ENCODE measurements at regions not wholly inside any gene's neighbourhood (a gene's known extent, or its start where the extent isn't known, plus 50 kb on each side); places are given as distances from the start of the nearest gene placed in this dataset.

GRCh38 chr4:108270466-108271450 is 102.0 kb upstream of the LEF1 start:
- no peak for DNase-seq

GRCh38 chr4:108264693-108265092 is 96.0 kb upstream of the LEF1 start:
- DNase-seq, result no peak

- DNase-seq, result no peak
Measured at GRCh38 chr4:108263057-108263456, 94.3 kb upstream of the LEF1 start.

DNA sequence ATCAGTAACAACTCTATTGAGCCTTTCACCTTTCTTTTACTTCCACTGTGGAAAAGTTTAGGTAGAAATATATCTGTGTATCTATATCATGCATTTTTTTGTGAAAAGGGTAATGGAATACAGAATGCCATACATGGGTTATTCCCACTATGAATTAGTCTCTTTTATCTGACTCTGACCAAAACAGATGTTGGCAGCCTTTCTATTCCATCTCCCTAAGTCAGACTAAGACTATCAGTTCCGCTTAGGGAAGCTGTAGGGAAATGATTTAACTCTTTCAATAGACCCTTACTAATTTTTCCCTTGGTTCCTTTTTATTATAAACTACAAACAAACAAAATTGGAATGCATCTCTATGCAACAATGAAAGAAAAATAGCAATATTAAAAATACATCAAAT is 92.3 kb upstream of the LEF1 start:
- DNase-seq, result peak in 1 of 2 experiments; percentile 15

GRCh38 chr4:108256538-108256937 is 87.8 kb upstream of the LEF1 start:
- no peak for DNase-seq

GRCh38 chr4:108255203-108255747 is 86.5 kb upstream of the LEF1 start:
- no peak for DNase-seq

DNA sequence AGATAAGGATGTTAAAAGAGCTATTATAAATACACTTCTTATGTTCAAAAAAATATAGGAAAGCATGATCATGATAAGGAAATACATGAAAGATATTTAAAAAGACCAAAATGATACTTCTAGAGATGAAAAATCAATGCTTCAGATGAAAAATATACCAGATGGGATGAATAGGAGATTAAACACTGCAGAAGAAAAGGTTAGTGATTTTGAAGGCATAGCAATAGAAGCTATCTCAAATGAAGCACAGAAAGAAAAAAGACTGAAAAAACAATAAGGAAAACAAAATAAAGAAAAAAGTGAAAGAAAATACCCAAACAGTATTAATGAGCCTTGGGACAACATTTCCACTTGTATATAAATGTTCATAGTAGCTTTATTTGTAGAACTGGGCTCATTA is 80.7 kb upstream of the LEF1 start:
- no peak for DNase-seq

- no peak for DNase-seq
Measured at GRCh38 chr4:108247387-108248049, 78.8 kb upstream of the LEF1 start.

DNA sequence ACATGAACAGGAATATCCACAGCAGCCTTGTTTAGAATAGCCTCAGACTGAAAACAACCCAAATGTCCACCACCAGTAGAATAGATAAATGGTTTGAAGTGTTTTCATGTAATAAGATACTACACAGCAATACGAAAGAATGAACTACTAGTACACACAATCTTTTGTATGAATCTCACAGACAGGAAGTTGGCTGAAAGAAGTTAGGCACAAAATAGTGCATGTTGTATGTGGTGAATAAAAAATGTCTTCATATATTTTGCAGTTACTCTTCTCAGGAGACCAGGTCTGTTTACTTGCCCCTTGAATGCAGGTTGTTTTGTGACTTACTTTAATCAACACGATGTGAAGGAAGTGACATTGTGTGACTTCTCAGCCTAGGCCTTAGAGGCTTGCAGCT is 75.9 kb upstream of the LEF1 start:
- no peak for DNase-seq

DNA sequence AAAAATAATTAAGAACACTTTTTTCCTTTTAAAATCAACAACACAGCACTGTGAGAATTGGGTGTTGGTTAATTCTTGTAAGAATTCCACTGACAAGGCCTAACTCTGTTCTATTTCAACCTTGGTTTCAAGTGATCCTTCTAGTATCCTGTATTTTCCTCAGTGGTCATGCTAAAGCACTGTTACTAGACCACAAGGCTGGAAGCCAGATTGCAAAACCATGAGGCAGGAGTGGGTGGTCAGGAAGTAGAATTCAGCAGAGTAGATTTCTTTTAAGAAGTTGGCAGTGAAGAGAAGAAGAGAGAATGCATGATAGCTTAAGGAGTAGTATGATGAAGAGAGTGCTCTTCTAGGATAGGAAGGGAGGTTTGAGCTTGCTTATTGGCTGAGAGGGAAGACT is 71.6 kb upstream of the LEF1 start:
- DNase-seq, result no peak

DNA sequence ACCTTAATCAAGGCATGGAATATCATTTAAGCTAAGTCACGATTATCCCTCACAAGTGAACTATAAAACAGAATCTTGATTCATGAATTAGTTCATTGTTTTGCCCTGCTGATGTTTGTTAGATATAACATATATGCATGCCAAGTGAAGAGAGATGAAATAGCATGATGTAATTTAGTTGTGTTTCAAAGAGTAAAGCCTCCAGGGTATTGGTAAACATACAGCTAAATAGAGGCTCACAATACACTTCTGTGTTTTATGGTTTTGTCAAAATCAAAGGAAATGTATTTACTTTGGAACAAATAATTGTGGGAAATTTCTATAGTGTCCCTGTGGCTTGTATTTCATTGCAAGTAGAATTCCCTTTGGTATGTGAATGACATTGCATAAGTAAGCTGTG is 69.0 kb upstream of the LEF1 start:
- DNase-seq, result no peak

DNA sequence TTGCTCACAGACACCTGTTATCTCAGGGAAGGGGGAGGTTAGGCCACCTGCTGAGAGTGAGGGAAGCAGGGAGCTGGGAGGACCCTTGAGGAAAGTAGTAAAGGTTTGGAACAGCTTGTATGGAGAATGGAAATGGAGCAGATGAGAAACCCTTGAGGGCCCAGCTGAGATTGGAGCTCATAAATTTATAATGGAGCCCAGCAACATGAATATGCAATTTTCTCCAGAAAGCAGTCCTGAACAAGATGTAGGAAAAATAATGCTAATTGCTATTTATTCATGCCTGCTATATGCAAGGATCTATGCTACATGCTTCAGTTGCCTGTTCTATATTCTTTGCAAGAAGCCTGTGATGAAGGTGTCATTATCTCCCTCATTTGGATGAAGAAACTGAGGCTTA is 67.5 kb upstream of the LEF1 start:
- DNase-seq, result no peak

DNA sequence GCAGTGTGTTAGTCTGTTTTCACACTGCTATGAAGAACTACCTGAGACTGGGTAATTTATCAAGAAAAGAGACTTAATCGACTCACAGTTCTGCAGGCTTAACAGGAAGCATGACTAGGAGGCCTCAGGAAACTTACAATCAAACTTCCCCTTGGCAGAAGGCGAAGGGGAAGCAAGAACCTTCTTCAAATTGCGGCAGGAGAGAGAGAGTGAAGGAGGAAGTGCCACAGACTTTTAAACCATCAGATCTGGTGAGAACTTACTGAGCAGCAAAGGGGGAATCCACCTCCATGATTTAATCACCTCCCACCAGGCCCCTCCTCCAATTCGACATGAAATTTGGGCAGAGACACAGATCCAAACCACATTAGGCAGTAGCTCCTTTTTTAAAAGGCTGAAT is 59.2 kb upstream of the LEF1 start:
- DNase-seq, result no peak

GRCh38 chr4:108224611-108225053 is 55.9 kb upstream of the LEF1 start:
- DNase-seq, result no peak

- no peak for DNase-seq
Measured at GRCh38 chr4:108223313-108223712, 54.6 kb upstream of the LEF1 start.

DNA sequence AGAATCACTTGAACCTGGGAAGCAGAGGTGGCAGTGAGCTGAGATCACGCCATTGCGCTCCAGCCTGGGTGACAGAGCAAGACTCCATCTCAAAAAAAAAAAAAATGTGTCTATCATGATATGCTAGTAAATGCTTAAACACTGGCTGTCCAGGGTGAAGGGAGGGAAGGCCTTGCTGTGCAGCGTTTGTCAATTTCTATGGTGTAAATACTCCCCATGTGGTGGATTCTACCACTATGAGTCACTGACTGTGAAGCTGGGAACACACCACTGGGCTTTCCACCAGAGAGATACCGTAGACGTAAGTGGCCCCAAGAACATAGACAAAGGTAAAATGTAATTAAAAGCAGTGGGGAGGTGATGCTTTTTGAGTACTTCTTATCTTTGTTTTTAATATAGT is 51.3 kb upstream of the LEF1 start:
- no peak for DNase-seq
